GM21786 (cell line): ENCODE measurements at regions not wholly inside any gene's neighbourhood (a gene's known extent, or its start where the extent isn't known, plus 50 kb on each side); places are given as distances from the start of the nearest gene placed in this dataset.
"Not testable (repeated sequence)": the region's sequence is repeated elsewhere in the genome, so short reads cannot be mapped to it uniquely, and the experiment has no call there.

ENCODE experiments used
- ATAC-seq: cut with Tn5 transposase; IDR thresholded peaks from one replicate; pipeline ENCODE4 v1.9.1; 2021; ENCODE audit not compliant: unreplicated experiment

DNA sequence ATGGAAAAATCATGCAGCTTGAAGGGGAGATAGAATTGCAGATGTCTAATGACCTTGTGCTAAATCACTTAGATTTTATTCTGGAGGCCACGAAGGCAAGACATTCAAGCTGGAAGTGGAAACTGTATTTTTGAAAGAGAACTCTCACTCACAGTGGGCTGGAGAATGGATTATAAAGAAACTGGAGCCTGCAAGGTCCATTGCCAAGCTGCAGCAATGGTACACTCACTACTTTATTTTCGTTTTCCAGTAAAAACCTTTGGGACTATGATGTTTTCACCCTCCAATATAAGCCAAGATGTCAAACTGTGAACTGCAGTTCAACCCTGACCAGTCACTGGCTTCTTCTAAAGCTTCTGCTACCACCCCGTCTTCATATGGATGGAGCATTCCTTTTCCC is 62.0 kb downstream of the SKIDA1 start:
- no peak for ATAC-seq

DNA sequence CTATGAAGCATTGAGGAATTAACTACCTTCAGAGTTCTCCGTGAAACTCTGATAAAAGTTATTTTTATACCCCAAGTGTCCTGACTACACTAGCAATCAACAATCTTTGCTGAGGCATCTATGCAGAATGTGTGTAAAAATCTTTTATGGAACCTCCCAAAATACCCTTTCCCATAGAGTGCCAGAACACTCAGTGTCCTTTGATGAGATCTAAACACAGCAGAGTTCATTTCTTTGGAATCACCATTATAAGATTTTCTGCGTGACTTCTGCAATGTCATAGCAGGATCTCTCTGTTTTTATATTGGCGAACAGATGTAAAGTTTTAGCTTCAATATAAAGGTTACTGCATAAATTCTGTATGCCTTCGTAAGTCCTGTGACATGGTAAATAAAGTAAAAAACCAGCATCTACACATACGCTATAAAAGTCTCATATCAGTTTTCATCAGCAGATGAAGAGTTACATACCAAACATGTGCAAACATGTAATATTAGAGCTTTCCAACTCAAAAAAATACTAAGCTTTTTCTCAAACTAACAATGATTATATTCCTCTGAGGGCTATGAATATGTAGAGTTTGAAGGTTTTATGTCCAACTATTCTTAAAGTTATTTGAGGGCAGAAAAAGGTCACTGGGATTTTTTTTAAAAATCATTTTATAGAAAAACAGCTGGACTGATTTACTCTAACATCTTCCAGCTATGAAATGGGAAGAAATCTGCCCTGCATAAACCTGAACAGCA is 67.2 kb downstream of the SKIDA1 start:
- no peak for ATAC-seq

GRCh38 chr10:21456160-21456559 is 69.3 kb downstream of the SKIDA1 start:
- no peak for ATAC-seq

DNA sequence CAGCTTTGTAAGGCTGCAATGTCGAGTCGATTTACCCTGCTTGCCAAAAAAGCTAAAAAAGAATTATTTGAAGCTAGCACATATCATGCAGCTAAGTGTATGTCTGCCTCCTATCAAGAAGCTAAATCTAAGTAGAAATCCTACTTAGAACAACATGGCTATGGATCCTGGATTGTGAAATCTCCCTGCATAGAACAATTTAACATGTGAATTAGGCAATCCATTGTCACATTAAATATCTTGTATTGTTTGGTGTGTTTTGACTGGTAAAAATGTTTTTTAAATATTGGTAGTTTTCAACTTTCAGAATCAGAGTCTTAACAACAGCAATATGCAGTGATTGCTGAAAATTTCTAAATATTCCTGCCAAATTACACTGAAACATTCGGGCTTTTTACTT is 73.3 kb downstream of the SKIDA1 start:
- ATAC-seq = no peak

DNA sequence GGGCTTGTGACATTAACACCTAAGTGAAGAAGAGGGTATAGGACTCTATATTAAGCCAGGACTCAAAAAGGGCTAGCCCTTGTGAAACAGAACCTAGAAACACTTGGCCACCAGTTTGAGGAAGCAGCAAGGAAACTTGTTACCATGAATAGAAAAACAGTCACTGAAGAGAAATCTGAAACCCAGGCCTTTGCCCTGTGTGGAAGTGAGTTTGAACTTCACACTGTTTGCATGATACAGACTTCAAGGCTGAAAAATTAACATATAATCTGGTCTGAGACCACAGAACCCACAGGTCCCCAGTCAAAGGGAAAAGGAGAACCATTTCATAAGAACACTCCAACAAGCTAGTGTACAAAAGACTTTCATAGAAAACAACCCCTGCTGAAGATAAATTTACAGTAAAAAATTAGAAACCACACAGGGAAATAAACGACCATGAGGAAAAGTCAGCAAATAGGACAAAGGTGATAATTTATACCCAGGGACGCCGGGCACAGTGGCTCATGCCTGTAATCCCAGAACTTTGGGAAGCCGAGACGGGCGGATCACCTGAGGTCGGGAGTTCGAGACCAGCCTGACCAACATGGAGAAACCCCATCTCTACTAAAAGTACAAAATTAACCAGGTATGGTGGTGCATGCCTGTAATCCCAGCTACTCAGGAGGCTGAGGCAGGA is 76.1 kb downstream of the SKIDA1 start:
- ATAC-seq = peak; percentile 58

- no peak for ATAC-seq
These were observed 80.3 kb downstream of the SKIDA1 start for GRCh38 chr10:21445163-21445562.

- ATAC-seq = no peak
These were observed 83.9 kb downstream of the SKIDA1 start for GRCh38 chr10:21441625-21442024.

DNA sequence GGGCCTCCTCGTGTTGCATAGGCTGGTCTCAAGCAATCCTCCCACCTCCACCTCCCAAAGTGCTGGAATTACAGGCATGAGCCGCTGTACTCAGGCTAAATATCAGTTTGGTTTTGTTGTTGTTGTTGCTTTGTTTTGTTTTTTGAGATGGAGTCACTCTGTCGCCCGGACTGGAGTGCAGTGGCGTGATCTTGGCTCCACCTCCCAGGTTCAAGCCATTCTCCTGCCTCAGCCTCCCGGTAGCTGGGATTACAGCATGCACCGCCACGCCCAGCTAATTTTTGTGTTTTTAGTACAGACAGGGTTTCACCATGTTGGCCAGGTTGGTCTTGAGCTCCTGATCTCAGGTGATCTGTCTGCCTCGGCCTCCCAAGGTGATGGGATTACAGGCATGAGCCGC is 86.6 kb downstream of the SKIDA1 start:
- not testable (repeated sequence) for ATAC-seq

DNA sequence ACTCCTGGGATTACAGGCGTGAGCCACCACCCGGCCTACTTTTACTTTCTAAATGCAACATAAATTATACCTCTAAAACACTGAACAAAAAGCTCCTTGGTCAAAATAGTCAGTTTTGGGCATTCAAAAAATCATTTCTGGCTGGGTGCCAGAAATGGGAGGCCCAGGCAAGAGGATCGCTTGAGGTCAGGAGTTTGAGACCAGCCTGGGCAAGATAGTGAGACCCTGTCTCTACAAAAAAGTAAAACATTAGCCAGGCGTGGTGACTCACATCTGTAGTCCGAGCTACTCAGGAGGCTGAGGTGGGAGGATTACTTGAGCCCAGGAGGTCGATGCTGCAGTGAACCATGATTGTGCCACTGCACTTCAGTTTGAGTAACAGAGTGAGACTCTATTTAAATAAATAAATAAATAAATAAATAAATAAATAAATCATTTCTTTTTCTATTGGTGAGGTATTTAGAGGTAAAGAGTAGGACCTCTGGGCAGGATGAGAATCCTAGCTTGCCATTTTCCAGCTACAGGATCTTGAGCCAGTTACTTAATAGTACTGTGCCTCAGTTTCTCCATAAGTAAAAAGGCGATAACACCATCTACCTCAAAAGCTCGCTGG is 87.6 kb downstream of the SKIDA1 start:
- no peak for ATAC-seq

DNA sequence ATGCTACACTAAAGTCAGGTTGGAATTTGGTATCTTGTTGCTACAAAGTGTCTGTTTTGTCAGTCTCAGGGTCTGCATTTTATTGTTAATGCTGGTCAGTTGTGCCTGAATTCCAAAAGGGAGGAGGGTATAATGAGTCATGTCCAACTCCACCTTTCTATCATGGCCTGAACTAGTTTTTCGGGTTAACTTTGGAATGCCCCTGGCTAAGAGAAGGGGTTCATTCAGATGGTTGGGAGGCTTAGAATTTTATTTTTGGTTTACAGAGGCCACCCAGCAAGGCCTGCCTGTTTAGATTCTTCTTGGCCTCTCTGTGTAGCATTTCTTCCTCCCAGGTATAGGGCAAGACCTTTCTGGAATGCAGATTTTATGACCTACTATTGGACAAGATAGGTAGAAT is 93.2 kb downstream of the SKIDA1 start:
- ATAC-seq = no peak

DNA sequence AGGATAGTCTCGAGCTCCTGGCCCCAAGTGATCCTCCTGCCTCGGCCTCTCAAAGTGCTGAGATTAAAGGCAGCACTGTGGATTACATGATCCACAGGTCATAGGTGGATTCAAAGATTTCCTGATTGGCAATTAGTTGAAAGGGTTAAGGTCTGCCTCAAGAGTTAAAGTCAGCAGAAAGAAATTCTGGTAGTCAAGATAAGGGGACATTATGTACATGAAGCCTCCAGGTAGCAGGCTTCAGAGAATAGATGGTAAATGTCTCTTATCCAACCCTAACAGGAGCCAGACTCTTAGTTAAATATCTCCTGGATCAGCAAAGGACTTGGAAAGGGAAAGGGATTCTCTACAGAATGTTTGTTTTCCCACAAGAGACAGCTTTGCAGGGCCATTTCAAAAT is 93.7 kb downstream of the SKIDA1 start:
- ATAC-seq = no peak

- ATAC-seq = no peak
These were observed 97.5 kb downstream of the SKIDA1 start for GRCh38 chr10:21427804-21428481.

- ATAC-seq = no peak
These were observed 101.0 kb downstream of the SKIDA1 start for GRCh38 chr10:21424459-21424861.

GRCh38 chr10:21423850-21424249 is 101.6 kb downstream of the SKIDA1 start:
- ATAC-seq = no peak

DNA sequence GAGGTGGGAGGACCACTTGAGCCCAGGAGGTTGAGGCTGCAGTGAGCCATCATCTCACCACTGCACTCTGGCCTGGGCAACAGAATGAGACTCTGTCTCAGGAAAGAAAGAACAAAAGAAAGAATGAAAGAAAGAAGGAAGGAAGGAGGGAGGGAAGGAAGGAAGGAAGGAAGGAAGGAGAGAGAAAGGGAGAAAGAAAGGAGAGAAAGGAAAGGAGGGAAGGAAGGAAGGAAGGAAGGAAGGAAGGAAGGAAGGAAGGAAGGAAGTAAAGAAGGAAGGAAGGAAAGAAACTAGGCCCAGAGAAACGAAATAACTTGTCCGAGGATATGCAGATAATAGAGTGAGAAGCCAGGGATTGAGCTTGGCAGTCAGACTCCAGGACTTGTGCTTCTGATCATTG is 102.1 kb downstream of the SKIDA1 start:
- no peak for ATAC-seq

GRCh38 chr10:21421794-21422193 is 103.7 kb downstream of the SKIDA1 start:
- ATAC-seq = no peak

- ATAC-seq = no peak
These were observed 104.5 kb downstream of the SKIDA1 start for GRCh38 chr10:21421016-21421415.

GRCh38 chr10:21418981-21419576 is 106.4 kb downstream of the SKIDA1 start:
- not testable (repeated sequence) for ATAC-seq

DNA sequence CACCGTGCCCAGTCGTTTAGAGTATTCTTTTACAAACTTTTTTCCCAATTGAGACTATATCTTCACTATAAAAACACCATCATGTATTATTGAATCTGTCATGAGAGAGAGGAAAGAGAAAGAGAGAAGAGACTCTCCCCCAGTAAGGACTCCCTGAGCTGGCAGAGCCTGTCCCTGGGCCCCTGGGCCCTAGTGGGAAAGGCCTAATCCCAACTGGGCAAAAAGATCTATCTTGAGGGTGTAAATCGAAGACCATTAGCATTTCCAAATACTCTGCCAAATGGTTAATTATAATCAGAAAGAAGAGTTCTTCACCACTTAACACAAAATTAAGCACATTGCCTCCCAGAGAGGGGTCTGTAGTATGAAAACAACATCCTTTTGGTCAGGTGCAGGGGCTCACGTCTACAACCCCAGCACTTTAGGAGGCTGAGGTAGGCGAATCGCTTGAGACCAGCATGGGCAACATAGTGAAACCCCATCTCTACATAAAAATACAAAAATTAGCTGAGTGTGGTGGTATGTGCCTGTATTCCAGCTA is 108.2 kb downstream of the SKIDA1 start:
- ATAC-seq = no peak

DNA sequence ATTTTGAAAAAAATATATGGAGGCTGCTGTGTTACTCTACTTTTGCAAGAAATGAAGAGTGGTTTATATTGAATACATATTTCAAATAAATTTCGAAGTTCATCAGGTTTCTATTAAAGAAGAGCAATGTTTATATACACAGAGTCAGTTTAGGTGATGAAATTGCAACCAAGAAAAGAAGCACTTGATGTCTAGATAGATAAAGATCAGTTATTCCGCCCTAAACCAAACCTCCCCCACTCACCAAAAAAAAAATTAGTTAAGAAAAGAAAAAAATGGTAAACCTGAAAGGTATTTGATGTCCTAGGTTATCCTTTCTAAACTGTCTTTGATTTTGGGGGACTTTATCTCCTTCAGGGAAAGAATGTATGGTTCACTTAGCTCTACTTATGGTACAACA is 111.8 kb downstream of the SKIDA1 start:
- no peak for ATAC-seq

- ATAC-seq = no peak
These were observed 112.2 kb downstream of the SKIDA1 start for GRCh38 chr10:21413268-21413667.
